SK-N-SH treated with all-trans-retinoic acid at 6 μM for 48 hours (cell line): ENCODE measurements at regions not wholly inside any gene's neighbourhood (a gene's known extent, or its start where the extent isn't known, plus 50 kb on each side); places are given as distances from the start of the nearest gene placed in this dataset.

Experiments used
- ATAC-seq: fragments of 200-7000 bp; cut with Tn5 transposase; 3 replicates; pipeline ENCODE4 v1.9.1; 2020; ENCODE audit warnings: mild to moderate bottlenecking, moderate library complexity
- ARNTL ChIP-seq: fragments of 450-650 bp; formaldehyde crosslinking; IDR thresholded peaks from 2 replicates; pipeline ENCODE4 v1.5.0; 2020; ENCODE audit warnings: low read depth, mild to moderate bottlenecking, moderate library complexity, borderline replicate concordance
- BACH2 ChIP-seq: fragments of 250-450 bp; sonication (Bioruptor Pico); IDR thresholded peaks from 2 replicates; pipeline ENCODE4 v1.9.0; 2021; ENCODE audit warnings: mild to moderate bottlenecking, borderline replicate concordance
- CREB5 ChIP-seq: fragments of 250-450 bp; sonication (Bioruptor Pico); IDR thresholded peaks from 2 replicates; pipeline ENCODE4 v1.5.1; 2020; ENCODE audit warnings: low read depth, mild to moderate bottlenecking, moderate library complexity
- CSDC2 ChIP-seq: fragments of 250-450 bp; sonication (Bioruptor Pico); IDR thresholded peaks from 2 replicates; pipeline ENCODE4 v1.5.0; 2020; ENCODE audit warnings: mild to moderate bottlenecking, moderate library complexity
- CSRNP3 ChIP-seq: fragments of 250-450 bp; sonication (Bioruptor Pico); IDR thresholded peaks from 2 replicates; pipeline ENCODE4 v1.5.1; 2021; ENCODE audit warnings: mild to moderate bottlenecking, moderate library complexity
- GLIS3 ChIP-seq: fragments of 250-450 bp; sonication (Bioruptor Pico); IDR thresholded peaks from 2 replicates; pipeline ENCODE4 v1.5.0; 2020; ENCODE audit warnings: mild to moderate bottlenecking, moderate library complexity
- ISL1 ChIP-seq: fragments of 250-450 bp; sonication (Bioruptor Pico); IDR thresholded peaks from 2 replicates; pipeline ENCODE4 v2.1.2; 2022; ENCODE audit warnings: mild to moderate bottlenecking, moderate library complexity
- OSR1 ChIP-seq: fragments of 250-450 bp; sonication (Bioruptor Pico); IDR thresholded peaks from 2 replicates; pipeline ENCODE4 v1.8.0; 2022; ENCODE audit warnings: moderate library complexity, mild to moderate bottlenecking, inconsistent platforms
- PATZ1 ChIP-seq: fragments of 250-450 bp; sonication (Bioruptor Pico); IDR thresholded peaks from 2 replicates; pipeline ENCODE4 v1.8.0; 2020; ENCODE audit warnings: mild to moderate bottlenecking, moderate library complexity, borderline replicate concordance
- POU6F1 ChIP-seq: fragments of 250-450 bp; sonication (Bioruptor Pico); IDR thresholded peaks from 2 replicates; pipeline ENCODE4 v1.8.0; 2021; ENCODE audit warnings: low read depth, mild to moderate bottlenecking, moderate library complexity, borderline replicate concordance
- PPARA ChIP-seq: fragments of 250-450 bp; sonication (Bioruptor Pico); IDR thresholded peaks from 2 replicates; pipeline ENCODE4 v1.5.0; 2020; ENCODE audit warnings: mild to moderate bottlenecking, borderline replicate concordance
- RARB ChIP-seq: fragments of 250-450 bp; sonication (Bioruptor Pico); IDR thresholded peaks from 2 replicates; pipeline ENCODE4 v1.8.0; 2021; ENCODE audit warnings: mild to moderate bottlenecking, moderate library complexity
- TOX ChIP-seq: fragments of 250-450 bp; sonication (Bioruptor Pico); IDR thresholded peaks from 2 replicates; pipeline ENCODE4 v1.8.0; 2021; ENCODE audit warnings: mild to moderate bottlenecking, moderate library complexity, borderline replicate concordance
- TSHZ2 ChIP-seq: fragments of 250-450 bp; sonication (Bioruptor Pico); IDR thresholded peaks from 2 replicates; pipeline ENCODE4 v1.5.0; 2020; ENCODE audit warnings: mild to moderate bottlenecking, moderate library complexity
- ZFP3 ChIP-seq: fragments of 250-450 bp; sonication (Bioruptor Pico); IDR thresholded peaks from 2 replicates; pipeline ENCODE4 v1.5.0; 2020; ENCODE audit warnings: mild to moderate bottlenecking, moderate library complexity
- ZFP30 ChIP-seq: fragments of 450-650 bp; formaldehyde crosslinking; IDR thresholded peaks from 2 replicates; pipeline ENCODE4 v1.5.0; 2022; ENCODE audit warnings: mild to moderate bottlenecking, moderate library complexity
- ZNF565 ChIP-seq: fragments of 450-650 bp; formaldehyde crosslinking; conservative IDR thresholded peaks from 2 replicates; pipeline ENCODE4 v1.5.0; 2020; ENCODE audit warnings: low read depth, mild to moderate bottlenecking, moderate library complexity
- ZNF70 ChIP-seq: fragments of 450-650 bp; formaldehyde crosslinking; IDR thresholded peaks from 2 replicates; pipeline ENCODE4 v1.5.0; 2020; ENCODE audit warnings: mild to moderate bottlenecking, moderate library complexity
- ZNF8 ChIP-seq: fragments of 450-650 bp; formaldehyde crosslinking; IDR thresholded peaks from 2 replicates; pipeline ENCODE4 v1.5.0; 2020; ENCODE audit warnings: mild to moderate bottlenecking, moderate library complexity

GRCh38 chr18:10295751-10296150 is 158.7 kb upstream of the APCDD1 start:
- no peak for TF ChIP-seq ARNTL
- no peak for TF ChIP-seq CSDC2 (CRISPR knock-in tag)
- TF ChIP-seq PPARA (CRISPR knock-in tag), result no peak
- TF ChIP-seq TOX (CRISPR knock-in tag), result no peak
- TF ChIP-seq POU6F1 (CRISPR knock-in tag), result no peak
- TF ChIP-seq RARB (CRISPR knock-in tag), result no peak
- no peak for TF ChIP-seq GLIS3
- no peak for TF ChIP-seq CREB5 (CRISPR knock-in tag)
- no peak for TF ChIP-seq ZFP30 (CRISPR knock-in tag)
- no peak for TF ChIP-seq ZNF565
- no peak for TF ChIP-seq ZFP3 (CRISPR knock-in tag)
- no peak for TF ChIP-seq CSRNP3 (CRISPR knock-in tag)
- no peak for TF ChIP-seq BACH2 (CRISPR knock-in tag)
- no peak for TF ChIP-seq TSHZ2
- no peak for TF ChIP-seq ZNF70 (CRISPR knock-in tag)
- TF ChIP-seq, all 23 proteins: peak for 0
- no peak for ATAC-seq

- ATAC-seq, result no peak
- TF ChIP-seq CSRNP3 (CRISPR knock-in tag) (no peak), GLIS3 (no peak), TSHZ2 (no peak), BACH2 (CRISPR knock-in tag) (no peak), ZNF8 (CRISPR knock-in tag) (no peak), POU6F1 (CRISPR knock-in tag) (no peak), ZFP30 (CRISPR knock-in tag) (no peak), OSR1 (CRISPR knock-in tag) (no peak), ZNF70 (CRISPR knock-in tag) (no peak), ISL1 (CRISPR knock-in tag) (no peak), TOX (CRISPR knock-in tag) (no peak), PATZ1 (CRISPR knock-in tag) (no peak), ZFP3 (CRISPR knock-in tag) (no peak), CSDC2 (CRISPR knock-in tag) (no peak), CREB5 (CRISPR knock-in tag) (no peak)
Measured at GRCh38 chr18:10296491-10296890, 157.9 kb upstream of the APCDD1 start.
